ENCODE measurements at regions not wholly inside any gene's neighbourhood (a gene's known extent, or its start where the extent isn't known, plus 50 kb on each side); places are given as distances from the start of the nearest gene placed in this dataset.
"Not testable (repeated sequence)": the region's sequence is repeated elsewhere in the genome, so short reads cannot be mapped to it uniquely, and the experiment has no call there.

DNA sequence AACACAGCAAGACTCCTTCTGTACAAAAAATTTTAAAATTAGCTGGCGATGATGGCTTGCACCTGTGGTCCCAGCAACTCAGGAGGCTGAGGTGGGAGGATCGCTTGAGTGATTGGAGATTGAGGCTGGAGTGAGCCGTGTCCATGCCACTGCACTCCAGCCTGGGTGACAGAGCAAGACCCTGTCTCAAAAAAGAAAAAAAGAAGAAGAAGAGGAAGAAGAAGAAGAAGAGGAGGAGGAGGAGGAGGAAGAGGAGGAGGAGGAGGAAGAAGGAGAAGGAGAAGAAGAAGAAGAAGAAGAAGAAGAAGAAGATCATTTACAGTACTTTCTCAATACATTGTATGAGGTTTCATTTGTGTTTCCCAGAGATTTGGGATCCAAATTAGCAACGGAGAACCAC, 94.7 kb upstream of the IPO9 start:
- TF ChIP-seq POLR2A (IDR thresholded peaks at IDR 0.05): not testable (repeated sequence)
- TF ChIP-seq, protein P1, sequence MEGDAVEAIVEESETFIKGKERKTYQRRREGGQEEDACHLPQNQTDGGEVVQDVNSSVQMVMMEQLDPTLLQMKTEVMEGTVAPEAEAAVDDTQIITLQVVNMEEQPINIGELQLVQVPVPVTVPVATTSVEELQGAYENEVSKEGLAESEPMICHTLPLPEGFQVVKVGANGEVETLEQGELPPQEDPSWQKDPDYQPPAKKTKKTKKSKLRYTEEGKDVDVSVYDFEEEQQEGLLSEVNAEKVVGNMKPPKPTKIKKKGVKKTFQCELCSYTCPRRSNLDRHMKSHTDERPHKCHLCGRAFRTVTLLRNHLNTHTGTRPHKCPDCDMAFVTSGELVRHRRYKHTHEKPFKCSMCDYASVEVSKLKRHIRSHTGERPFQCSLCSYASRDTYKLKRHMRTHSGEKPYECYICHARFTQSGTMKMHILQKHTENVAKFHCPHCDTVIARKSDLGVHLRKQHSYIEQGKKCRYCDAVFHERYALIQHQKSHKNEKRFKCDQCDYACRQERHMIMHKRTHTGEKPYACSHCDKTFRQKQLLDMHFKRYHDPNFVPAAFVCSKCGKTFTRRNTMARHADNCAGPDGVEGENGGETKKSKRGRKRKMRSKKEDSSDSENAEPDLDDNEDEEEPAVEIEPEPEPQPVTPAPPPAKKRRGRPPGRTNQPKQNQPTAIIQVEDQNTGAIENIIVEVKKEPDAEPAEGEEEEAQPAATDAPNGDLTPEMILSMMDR (IDR thresholded peaks at IDR 0.05): not testable (repeated sequence)
